ENCODE measurements at regions not wholly inside any gene's neighbourhood (a gene's known extent, or its start where the extent isn't known, plus 50 kb on each side); places are given as distances from the start of the nearest gene placed in this dataset.

DNA sequence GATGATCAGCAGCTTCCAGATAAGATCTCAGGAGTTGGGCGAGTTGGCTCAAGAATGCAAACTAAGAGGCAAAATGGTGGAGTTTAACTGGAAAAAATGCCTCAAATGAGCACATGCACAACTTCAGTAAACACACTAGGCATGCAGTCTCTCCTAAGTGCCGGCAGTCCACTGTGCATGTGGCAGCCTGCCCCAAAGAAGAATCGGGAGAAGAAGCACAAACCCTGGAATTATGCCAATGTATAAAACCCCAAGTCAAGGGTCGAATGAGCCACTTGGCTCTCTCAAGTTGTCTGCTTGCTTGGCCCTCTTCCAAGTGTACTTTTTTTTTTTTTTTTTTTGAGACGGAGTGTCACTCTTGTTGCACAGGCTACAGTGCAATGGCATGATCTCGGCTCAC is 53.3 kb upstream of the SLITRK1 start:
- no peak overlapping the region for H3K4me3 ChIP-seq (ENCODE audit: low read length)
- CTCF ChIA-PET = no interaction called here
- no peaks in the 10 kb centered on the region for H3K4me1 ChIP-seq (ENCODE audit: insufficient read depth, low read length)
- H3K79me2 ChIP-seq (ENCODE audit: low read length) = no peaks in the 10 kb centered on the region
- H2AFZ ChIP-seq (ENCODE audit: low read length) = no peak overlapping the region
- DNase-seq (no peak), ATAC-seq (no peak)
- no peaks in the 10 kb centered on the region for H3K9me2 ChIP-seq (replicated peaks; ENCODE audit: low read length)
- H3K36me3 ChIP-seq (ENCODE audit: low read depth, low read length) = no peaks in the 10 kb centered on the region
- no peak overlapping the region for H3K9ac ChIP-seq (ENCODE audit: low read length)
- TF ChIP-seq, protein P1, sequence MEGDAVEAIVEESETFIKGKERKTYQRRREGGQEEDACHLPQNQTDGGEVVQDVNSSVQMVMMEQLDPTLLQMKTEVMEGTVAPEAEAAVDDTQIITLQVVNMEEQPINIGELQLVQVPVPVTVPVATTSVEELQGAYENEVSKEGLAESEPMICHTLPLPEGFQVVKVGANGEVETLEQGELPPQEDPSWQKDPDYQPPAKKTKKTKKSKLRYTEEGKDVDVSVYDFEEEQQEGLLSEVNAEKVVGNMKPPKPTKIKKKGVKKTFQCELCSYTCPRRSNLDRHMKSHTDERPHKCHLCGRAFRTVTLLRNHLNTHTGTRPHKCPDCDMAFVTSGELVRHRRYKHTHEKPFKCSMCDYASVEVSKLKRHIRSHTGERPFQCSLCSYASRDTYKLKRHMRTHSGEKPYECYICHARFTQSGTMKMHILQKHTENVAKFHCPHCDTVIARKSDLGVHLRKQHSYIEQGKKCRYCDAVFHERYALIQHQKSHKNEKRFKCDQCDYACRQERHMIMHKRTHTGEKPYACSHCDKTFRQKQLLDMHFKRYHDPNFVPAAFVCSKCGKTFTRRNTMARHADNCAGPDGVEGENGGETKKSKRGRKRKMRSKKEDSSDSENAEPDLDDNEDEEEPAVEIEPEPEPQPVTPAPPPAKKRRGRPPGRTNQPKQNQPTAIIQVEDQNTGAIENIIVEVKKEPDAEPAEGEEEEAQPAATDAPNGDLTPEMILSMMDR (conservative IDR thresholded peaks at IDR 0.05; ENCODE audit: low read depth, low read length) = no peak
- no peak for TF ChIP-seq EZH2 (IDR thresholded peaks at IDR 0.05; ENCODE audit: low read length, unreplicated experiment)
- TF ChIP-seq EZH2phosphoT487 (IDR thresholded peaks at IDR 0.05; ENCODE audit: borderline replicate concordance, low read length) = no peak
- no TSS peak for BruUV-seq (replicated peaks)
- POLR2A ChIA-PET (ENCODE audit: unreplicated experiment) = no interaction called here
- no peak overlapping the region for H3K27ac ChIP-seq (ENCODE audit: low read length)
- H3K27me3 ChIP-seq (ENCODE audit: low read length) = no peaks in the 10 kb centered on the region
- intact Hi-C loops (cut with micrococcal nuclease) = no loop called here
- H3F3A ChIP-seq (ENCODE audit: low read length, unreplicated experiment) = no peaks in the 10 kb centered on the region
- H3K9me3 ChIP-seq (ENCODE audit: low read length) = no peaks in the 10 kb centered on the region
- no peak overlapping the region for H3K4me2 ChIP-seq (ENCODE audit: low read length)
- H4K20me1 ChIP-seq (ENCODE audit: low read length) = no peaks in the 10 kb centered on the region
